Neutrophil (primary cell): ENCODE measurements at regions not wholly inside any gene's neighbourhood (a gene's known extent, or its start where the extent isn't known, plus 50 kb on each side); places are given as distances from the start of the nearest gene placed in this dataset.

Source experiments
- H3K27ac ChIP-seq: fragments of 200-600 bp; sonication (generic); 2 replicates; pipeline ENCODE4 v1.5.1; 2016; ENCODE audit warnings: mild to moderate bottlenecking, moderate library complexity
- H3K27me3 ChIP-seq: fragments of 200-600 bp; sonication (generic); 2 replicates; pipeline ENCODE4 v1.6.0; 2016; ENCODE audit warnings: mild to moderate bottlenecking
- H3K36me3 ChIP-seq: fragments of 200-600 bp; sonication (generic); 2 replicates; pipeline ENCODE4 v1.5.1; 2017
- H3K4me1 ChIP-seq, 2 experiments: fragments of 200-600 bp in 1 of 2; sonication (generic) in 1 of 2; 1 replicate in 1 of 2; 2 replicates in 1 of 2; pipeline versions ENCODE4 v1.5.1 to v1.6.1; 2013 to 2016; ENCODE audit warnings: low read depth in 1 of 2, low read length in 1 of 2, mild to moderate bottlenecking in 1 of 2, moderate library complexity in 1 of 2; ENCODE audit not compliant: control insufficient read depth in 1 of 2, insufficient read depth in 1 of 2
- H3K4me3 ChIP-seq, 2 experiments: fragments of 200-600 bp in 1 of 2; sonication (generic) in 1 of 2; 1 replicate in 1 of 2; 2 replicates in 1 of 2; pipeline ENCODE4 v1.5.1; 2013 to 2016; ENCODE audit warnings: low read depth in 1 of 2, low read length in 1 of 2, mild to moderate bottlenecking in 1 of 2, moderate library complexity in 1 of 2
- H3K9me3 ChIP-seq: fragments of 200-600 bp; sonication (generic); 2 replicates; pipeline ENCODE4 v1.5.1; 2016
- TF ChIP-seq, protein P1 (sequence below): fragments of 200-600 bp; sonication (generic); IDR thresholded peaks from 2 replicates; pipeline ENCODE4 v1.5.1; 2016; ENCODE audit warnings: antibody characterized with exemption

DNA sequence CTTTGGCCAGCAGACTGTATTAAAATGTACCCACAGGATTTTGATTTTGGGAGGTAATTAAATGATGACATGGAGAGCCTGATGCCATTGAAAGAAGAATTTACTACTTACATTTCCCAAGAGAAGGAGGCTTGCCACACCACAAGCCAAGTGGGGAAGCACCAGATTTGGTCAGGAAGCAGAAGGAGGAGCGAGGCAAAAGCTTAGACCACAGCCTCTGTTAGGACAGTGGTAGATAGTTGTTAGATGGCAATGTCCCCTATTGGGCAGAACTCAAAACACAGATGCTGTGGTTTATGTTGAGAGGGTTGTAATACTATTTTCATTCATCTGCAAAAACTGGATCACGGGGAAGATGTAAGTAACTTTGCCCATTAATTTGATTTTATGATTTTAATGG, 709.4 kb downstream of the VRK1 start:
- TF ChIP-seq, protein P1, sequence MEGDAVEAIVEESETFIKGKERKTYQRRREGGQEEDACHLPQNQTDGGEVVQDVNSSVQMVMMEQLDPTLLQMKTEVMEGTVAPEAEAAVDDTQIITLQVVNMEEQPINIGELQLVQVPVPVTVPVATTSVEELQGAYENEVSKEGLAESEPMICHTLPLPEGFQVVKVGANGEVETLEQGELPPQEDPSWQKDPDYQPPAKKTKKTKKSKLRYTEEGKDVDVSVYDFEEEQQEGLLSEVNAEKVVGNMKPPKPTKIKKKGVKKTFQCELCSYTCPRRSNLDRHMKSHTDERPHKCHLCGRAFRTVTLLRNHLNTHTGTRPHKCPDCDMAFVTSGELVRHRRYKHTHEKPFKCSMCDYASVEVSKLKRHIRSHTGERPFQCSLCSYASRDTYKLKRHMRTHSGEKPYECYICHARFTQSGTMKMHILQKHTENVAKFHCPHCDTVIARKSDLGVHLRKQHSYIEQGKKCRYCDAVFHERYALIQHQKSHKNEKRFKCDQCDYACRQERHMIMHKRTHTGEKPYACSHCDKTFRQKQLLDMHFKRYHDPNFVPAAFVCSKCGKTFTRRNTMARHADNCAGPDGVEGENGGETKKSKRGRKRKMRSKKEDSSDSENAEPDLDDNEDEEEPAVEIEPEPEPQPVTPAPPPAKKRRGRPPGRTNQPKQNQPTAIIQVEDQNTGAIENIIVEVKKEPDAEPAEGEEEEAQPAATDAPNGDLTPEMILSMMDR = no peak
- Histone ChIP-seq H3K4me1 (no peaks in the 10 kb centered on the region), H3K36me3 (no peaks in the 10 kb centered on the region), H3K27me3 (no peaks in the 10 kb centered on the region), H3K27ac (no peak overlapping the region), H3K4me3 (no peak overlapping the region), H3K9me3 (no peaks in the 10 kb centered on the region)

DNA sequence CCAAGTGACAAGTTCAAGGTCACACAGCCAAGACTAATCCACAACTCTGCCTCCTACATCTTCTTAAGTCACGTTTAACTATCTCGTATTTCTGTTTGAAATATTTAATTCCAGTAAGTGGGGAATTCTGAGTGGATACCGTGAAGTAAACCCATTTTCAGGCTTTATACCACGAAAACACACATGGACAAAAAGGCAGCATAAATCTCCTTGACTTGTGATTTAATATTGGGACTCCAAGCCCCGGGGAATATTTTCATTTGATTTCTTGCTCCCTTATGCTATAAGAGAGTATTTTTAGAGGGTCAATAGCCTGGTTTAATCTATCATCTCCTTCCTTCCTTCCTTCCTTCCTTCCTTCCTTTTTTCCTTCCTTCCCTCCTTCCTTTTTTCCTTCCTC, 716.7 kb downstream of the VRK1 start:
- no peaks in the 10 kb centered on the region for H3K36me3 ChIP-seq
- H3K4me3 ChIP-seq = no peak overlapping the region
- TF ChIP-seq, protein P1 = no peak
- H3K27ac ChIP-seq = no peak overlapping the region
- no peaks in the 10 kb centered on the region for H3K27me3 ChIP-seq
- H3K4me1 ChIP-seq = no peaks in the 10 kb centered on the region
- no peaks in the 10 kb centered on the region for H3K9me3 ChIP-seq

DNA sequence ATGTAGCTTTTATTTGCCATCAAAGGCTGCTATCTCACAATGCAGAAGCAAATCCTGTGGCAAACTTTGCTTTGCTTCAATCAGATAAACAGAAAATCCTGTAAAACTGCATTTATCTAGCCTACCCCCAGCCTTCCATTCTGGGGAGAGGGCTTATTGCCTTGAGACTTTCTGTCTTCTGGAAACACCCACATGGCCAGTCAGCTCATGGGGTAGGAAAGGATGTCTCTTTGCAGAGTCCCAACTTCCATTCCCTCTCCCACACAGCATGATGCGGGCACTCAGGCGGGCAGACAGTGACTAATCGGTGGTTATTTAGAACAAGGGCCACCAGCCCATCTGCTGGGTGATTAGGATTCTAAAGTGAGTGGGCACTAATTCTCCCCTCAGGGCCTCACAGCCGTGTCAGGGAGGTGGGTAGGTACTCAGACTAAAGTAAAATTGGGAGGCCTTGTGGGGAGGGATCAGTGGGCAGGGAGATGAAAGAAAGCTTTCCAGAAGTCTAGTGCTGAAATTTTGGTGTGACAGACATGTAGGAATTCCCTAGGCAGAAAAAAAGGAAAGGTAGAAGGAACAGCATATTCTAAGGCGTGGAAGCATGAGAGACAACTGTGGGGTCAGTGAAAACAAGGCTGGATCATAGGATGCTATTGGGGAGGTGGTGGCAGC, 720.5 kb downstream of the VRK1 start:
- TF ChIP-seq, protein P1 = no peak
- H3K4me1 ChIP-seq = no peaks in the 10 kb centered on the region
- H3K27me3 ChIP-seq = no peaks in the 10 kb centered on the region
- no peaks in the 10 kb centered on the region for H3K9me3 ChIP-seq
- H3K4me3 ChIP-seq = no peak overlapping the region
- H3K36me3 ChIP-seq = no peaks in the 10 kb centered on the region
- H3K27ac ChIP-seq = no peak overlapping the region

DNA sequence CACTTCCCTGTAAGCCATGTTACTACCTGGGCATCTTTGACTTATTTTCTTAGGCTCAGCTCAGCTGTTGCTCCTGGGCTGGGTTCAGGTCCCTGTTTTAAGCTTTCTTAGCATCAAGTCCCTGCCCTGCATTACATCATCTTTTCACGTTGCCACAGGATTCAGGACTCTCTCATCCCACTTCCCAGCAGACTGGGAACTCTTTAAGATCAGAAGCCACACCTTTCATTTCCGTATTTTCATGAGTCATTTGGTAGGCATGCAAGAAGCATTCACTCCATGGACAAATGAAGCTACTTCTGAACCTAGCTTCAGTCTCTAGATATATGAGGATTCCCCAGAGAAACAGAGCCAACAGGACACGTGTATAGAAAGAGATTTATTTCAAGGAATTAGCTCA, 726.8 kb downstream of the VRK1 start:
- Histone ChIP-seq H3K9me3 (no peaks in the 10 kb centered on the region), H3K36me3 (no peaks in the 10 kb centered on the region), H3K4me3 (no peak overlapping the region), H3K27me3 (peaks cover 14% of the 10 kb centered on the region), H3K27ac (no peak overlapping the region), H3K4me1 (no peaks in the 10 kb centered on the region)
- TF ChIP-seq, protein P1 = no peak

DNA sequence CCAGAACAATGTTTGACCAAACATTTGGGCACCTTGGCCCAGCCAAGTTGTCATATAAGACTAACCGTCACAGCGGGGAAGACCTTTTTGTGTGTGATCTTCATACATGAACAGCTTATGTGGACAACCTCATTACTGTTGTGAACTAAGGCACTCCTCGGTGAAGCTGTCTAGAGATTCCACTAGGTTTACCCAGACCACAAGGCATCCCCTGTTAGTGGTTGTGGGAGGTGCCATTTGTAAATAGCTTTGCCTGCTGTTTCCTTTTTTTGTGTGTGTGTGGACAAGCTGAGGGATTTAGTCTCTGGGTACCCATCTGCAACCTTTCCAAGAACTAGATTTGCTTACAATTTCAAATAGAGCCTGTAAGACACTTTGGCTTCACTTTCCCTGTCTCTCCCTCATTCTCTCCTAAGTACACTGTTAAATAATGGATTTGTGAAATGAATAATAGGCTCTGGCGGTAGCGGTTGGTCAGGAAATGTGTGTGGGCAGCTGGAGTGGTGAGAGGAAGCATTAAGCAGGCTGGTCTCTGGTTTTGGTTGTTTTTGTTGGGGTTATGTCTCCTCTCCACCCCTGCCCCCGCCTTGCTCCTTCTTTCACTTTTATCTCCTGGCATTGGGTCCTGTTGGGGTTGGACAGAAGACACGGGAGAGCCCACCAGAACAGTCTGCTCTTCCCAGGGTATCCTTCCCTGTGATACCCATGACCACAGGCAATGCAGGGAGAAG, 727.6 kb downstream of the VRK1 start:
- Histone ChIP-seq H3K4me3 (no peak overlapping the region), H3K27ac (no peak overlapping the region), H3K27me3 (peaks cover 14% of the 10 kb centered on the region), H3K4me1 (no peaks in the 10 kb centered on the region), H3K36me3 (no peaks in the 10 kb centered on the region), H3K9me3 (no peaks in the 10 kb centered on the region)
- TF ChIP-seq, protein P1 = no peak
